ENCODE measurements at regions not wholly inside any gene's neighbourhood (a gene's known extent, or its start where the extent isn't known, plus 50 kb on each side); places are given as distances from the start of the nearest gene placed in this dataset.

DNA sequence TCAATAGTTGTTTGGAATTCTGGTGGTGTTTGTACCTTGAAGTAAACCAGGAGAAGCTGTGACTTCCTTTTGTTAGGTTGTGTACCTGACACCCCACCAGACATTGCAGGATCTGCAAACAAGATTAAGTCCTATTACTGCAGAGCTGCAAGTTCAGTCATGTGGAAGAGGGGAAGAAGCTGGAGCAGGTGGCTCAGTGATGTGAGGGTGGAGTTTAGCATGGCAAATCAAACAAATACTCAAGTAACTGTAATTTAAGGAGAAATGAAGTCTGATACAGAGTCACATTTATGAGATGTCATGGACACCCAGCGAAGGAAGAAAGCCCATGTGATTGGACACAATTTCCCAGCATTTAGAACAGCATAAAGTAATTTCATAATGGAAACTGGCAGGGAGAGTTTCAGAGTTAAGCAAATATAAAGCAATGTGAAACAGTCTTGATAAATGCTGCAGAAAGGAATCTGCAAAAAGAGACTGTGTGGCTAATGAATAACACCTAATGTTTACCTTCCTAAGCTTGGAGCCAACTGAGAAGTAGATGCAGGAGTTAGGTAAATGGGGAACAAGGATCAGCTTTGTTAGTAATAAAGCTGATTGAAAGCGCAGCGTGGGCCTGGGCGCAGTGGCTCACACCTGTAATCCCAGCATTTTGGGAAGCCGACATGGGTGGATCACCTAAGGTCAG is 249.1 kb downstream of the GBA3 start:
- TF ChIP-seq, protein P1, sequence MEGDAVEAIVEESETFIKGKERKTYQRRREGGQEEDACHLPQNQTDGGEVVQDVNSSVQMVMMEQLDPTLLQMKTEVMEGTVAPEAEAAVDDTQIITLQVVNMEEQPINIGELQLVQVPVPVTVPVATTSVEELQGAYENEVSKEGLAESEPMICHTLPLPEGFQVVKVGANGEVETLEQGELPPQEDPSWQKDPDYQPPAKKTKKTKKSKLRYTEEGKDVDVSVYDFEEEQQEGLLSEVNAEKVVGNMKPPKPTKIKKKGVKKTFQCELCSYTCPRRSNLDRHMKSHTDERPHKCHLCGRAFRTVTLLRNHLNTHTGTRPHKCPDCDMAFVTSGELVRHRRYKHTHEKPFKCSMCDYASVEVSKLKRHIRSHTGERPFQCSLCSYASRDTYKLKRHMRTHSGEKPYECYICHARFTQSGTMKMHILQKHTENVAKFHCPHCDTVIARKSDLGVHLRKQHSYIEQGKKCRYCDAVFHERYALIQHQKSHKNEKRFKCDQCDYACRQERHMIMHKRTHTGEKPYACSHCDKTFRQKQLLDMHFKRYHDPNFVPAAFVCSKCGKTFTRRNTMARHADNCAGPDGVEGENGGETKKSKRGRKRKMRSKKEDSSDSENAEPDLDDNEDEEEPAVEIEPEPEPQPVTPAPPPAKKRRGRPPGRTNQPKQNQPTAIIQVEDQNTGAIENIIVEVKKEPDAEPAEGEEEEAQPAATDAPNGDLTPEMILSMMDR (IDR thresholded peaks at IDR 0.05; ENCODE audit: borderline replicate concordance, extremely low read depth, low read length, poor library complexity, severe bottlenecking): no peak
- no peak for TF ChIP-seq EZH2 (IDR thresholded peaks at IDR 0.05; ENCODE audit: borderline replicate concordance, low read depth, low read length, severe bottlenecking)

Data from DND-41 (cell line).